Pons (tissue), 1 donor: ENCODE measurements at regions not wholly inside any gene's neighbourhood (a gene's known extent, or its start where the extent isn't known, plus 50 kb on each side); places are given as distances from the start of the nearest gene placed in this dataset.
"Not testable (repeated sequence)": the region's sequence is repeated elsewhere in the genome, so short reads cannot be mapped to it uniquely, and the experiment has no call there.

Experiments
- DNase-seq: peaks from one replicate; pipeline ENCODE4 v3.0.0-alpha.2; 2016; ENCODE audit warnings: low spot score

- DNase-seq: no peak
Measured at GRCh38 chr7:97377713-97378112, 260.2 kb downstream of the SDHAF3 start.

DNA sequence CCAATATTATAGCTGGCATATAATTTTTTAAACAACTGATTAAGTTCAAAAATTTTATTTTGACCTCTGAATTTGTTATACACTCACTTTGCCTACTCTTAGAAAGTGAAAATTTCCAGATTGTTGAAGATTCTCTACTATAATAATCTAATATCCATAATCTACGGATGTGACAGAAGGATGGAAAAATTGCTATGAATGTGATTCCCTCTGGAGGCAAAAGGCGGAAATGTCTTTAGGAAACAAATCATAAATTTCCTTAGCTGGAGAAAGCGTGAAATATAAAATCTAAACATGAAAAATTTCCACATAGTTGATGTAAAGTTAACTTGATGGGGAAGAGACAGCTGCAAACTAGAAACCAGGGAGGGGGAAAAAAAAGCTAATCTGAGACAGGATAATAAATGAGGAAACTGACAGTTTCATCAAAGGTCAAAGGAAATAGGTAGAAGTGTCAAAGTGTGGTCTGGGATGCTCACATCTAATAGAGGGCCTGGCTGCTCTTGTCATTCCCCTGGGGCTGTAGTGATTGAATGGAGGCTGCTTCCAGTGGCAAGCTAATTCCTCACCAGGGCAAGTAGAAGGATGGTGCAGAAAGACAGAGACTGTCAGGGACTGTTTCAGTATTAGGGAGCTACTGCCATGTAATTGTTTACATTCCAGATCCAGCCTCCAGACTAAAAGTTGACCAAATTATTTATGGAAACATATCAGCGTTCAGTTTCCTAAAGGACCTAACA is 264.5 kb downstream of the SDHAF3 start:
- peak; percentile 29 for DNase-seq

DNA sequence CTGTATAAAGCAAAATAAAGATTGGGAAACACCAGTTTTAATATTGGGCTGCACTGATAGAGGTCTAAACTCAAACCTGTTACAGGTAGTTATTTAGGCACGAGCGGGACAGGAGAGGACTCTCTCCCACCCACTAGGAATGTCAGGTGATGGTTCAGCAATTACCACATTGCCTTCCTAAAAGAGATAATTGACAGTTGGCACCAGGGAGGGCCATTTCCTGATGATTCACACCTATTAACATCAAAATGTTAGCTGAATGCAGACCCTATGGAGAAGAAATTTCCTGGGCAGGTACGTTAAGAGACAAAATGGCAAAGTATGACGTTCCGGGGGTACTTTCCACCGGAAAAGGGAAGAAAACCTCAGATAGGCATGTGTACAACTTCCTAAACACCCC is 272.6 kb downstream of the SDHAF3 start:
- no peak for DNase-seq

- DNase-seq: no peak
Measured at GRCh38 chr7:97390915-97391593, 273.6 kb downstream of the SDHAF3 start.

DNA sequence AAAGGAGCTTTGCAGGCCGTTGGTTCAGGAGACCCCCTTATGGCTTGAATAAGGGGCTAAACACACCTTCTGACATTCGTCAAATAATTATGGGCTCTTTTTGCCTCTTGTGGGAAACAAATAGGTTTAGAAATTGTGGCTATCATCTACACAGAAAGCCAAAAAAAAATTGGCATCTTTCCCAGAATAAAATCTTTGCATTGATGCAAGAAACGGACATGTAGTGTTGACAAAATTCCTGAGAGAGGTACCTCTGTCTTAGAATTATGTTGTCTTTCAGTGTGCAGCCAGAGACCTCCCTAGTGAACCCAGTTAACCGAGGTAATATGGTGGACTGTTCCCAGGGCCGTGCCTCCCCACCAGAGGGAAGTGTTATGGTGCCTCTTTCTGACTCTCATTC is 283.9 kb downstream of the SDHAF3 start:
- DNase-seq: no peak

- no peak for DNase-seq
Measured at GRCh38 chr7:97405835-97406234, 288.3 kb downstream of the SDHAF3 start.

DNA sequence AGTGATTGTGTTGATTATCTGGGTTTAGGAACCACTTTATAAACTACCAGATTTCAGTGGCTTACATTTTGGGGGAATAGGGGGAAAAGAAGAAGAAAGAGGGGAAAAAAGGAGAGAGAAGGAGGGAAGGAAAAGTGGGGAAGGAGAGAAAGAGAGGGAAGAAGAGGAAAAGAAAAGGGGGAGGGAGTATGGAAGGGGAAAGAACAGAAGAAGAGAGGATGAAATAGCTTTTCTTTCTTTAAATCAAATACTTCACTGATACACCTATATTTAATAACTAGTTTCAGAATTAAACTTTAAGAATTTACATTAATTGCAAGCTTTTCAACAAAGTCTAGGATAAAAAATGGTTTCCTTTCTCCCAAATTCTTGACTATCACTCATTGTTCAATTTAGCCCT is 289.6 kb downstream of the SDHAF3 start:
- DNase-seq: no peak

DNA sequence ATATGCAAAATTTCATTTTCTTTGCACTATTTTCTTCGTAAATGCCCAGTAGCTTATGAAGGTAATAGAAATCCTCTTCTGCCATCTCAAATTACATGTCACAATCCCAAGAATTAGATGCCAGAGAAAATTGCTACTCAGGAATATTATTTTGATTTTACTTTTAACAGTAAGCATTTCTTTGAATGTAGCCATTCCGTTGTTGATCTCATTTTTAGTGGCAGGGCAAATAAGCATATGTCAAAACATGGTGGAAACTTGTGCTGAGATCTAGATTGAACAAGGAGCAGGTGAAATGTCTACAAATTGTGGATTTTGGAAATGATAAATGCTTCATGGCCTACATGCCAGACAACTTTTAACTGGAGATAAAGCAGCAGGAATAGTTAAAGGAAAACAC is 291.8 kb downstream of the SDHAF3 start:
- DNase-seq: no peak

GRCh38 chr7:97418312-97418711 is 300.8 kb downstream of the SDHAF3 start:
- DNase-seq: no peak

DNA sequence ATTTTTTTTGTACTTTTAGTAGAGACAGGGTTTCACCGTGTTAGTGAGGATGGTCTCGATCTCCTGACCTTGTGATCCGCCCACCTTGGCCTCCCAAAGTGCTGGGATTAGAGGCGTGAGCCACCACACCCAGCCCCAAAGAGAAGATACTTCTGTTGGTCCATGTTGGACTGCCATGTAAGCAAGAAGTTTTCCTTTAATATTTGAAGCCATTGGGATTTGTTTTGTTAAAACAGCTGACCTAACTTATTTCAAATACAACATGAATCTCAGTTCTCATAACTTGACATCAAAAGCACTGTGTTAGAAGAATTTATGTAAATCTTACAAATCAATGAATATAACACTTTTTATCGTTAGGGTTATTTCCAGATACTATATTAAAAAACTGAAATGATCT is 302.4 kb downstream of the SDHAF3 start:
- no peak for DNase-seq

DNA sequence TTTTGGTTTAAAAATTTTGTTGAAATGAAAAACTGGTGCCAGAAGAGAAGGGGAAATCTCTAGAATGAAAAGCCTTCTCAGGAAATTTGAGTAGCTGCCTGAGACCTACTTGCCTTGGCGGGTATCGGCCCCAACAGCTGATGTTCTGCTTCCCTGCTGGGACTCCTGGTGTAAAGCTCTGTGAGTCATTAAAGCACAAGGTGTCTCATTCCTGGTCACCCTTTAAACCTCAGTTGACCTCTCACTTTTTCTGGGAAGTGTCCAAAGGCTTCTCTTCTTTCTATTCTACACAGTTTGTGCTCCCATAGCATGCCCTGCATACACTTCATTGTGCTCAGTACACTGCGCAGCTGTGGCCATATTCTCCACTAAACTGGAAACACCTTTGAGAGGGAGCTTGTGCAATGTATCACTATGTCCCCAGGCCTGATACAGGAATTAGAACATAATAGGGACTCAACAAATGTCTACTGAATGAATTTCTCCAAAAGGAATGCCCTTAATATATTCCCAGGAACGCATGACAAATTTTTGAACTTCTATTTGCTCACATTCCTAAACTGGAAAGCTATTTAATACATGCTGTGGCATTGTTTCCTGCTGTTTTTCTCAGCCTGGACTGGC is 303.9 kb downstream of the SDHAF3 start:
- DNase-seq: no peak

DNA sequence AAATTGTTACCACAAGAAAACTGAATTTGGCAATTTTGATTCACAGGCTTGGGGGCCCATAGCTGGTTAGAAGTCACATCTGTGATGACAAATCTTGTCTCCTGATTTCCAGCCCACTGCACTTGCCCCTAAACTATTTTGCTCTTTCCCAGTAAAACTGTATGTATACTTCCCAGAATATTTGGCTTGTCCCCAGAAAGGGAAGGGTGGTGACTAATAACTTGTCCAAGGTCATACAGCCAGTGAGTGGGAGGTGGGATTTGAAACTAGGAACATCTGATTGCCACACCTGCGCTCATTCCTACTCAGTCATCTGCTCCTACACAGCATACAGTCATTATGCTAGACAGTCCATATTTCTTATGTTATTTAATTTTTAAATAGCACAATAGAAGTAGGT is 304.5 kb downstream of the SDHAF3 start:
- no peak for DNase-seq

- DNase-seq: no peak
Measured at GRCh38 chr7:97430006-97430405, 301.9 kb upstream of the TAC1 start.

GRCh38 chr7:97439637-97440214 is 292.2 kb upstream of the TAC1 start:
- no peak for DNase-seq

GRCh38 chr7:97446361-97446760 is 285.5 kb upstream of the TAC1 start:
- DNase-seq: peak; percentile 64

DNA sequence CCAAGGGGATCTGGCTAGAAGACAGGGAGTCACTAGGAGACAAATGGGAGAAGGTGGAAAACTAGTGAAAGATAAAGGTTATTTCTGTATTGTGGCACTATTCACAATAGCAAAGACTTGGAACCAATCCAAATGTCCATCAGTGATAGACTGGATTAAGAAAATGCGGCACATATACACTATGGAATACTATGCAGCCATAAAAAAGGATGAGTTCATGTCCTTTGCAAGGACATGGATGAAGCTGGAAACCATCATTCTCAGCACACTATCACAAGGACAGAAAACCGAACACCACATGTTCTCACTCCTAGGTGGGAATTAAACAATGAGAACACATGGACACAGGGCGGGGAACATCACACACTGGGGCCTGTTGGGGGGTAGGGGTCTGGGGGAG is 282.4 kb upstream of the TAC1 start:
- not testable (repeated sequence) for DNase-seq

DNA sequence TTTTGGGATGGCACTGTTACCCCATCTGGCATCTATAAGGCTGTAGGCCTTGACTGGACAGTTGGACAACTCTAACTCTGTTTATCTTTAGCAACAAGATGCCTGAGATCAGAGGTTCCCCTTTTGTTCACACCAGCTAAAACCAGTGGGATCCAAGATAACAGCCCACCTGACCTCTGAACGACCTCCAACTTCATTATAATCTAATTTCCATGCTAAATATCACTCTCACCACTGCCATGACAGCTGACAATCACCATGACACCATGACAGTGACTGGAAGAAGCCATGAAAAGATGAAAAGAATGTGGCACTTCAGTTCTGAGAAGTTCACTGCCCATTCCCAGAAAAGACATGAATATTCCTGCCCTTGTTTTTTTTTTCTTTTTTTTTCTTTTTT is 281.4 kb upstream of the TAC1 start:
- no peak for DNase-seq

DNA sequence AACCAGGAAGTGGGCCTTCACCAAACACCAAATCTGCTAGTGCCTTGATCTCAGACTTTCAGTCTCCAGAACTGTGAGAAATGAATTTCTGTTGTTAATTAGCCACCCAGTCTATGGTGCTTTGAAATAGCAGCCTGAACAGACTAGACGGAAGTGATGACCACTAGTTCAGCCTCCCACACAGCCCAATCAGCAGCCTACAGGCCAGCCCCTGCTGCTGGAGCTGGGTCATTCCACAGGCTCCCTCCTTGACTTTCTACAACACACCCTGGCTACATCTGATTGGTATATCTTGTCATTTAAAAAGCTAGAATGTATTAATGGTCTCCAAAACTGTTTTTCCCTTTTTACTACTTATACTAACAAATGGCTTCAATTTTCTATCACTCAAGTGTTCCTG is 277.2 kb upstream of the TAC1 start:
- no peak for DNase-seq

GRCh38 chr7:97457054-97457453 is 274.8 kb upstream of the TAC1 start:
- DNase-seq: no peak

DNA sequence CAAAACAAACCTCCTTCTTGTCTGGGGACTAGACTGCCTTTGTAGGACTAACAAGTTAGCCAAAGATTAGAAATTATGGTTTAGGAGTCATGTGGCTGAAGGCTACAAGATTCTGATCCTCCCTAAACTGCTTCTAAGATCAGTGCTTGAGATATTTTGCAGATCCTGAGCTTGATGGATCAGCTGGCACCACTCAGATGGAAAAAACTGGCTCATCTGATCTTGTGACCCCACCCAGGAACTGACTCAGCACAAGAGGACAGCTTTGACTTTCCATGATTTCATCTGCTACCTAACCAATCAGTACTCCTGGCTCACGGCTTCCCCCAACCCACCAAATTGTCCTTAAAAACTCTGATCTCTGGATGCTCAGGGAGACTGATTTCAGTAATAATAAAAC is 271.5 kb upstream of the TAC1 start:
- no peak for DNase-seq

- DNase-seq: no peak
Measured at GRCh38 chr7:97461596-97461995, 270.3 kb upstream of the TAC1 start.

- no peak for DNase-seq
Measured at GRCh38 chr7:97466071-97466470, 265.8 kb upstream of the TAC1 start.
